HepG2 (cell line): ENCODE measurements at regions not wholly inside any gene's neighbourhood (a gene's known extent, or its start where the extent isn't known, plus 50 kb on each side); places are given as distances from the start of the nearest gene placed in this dataset.

Experiments
- ATAC-seq: fragments of 200-7000 bp; cut with Tn5 transposase; 3 replicates; pipeline ENCODE4 v1.9.1; 2020; ENCODE audit warnings: mild to moderate bottlenecking, moderate library complexity
- BruUV-seq: library from RNA; stranded (reverse); fragments of 400-500 nt; replicated peaks from 2 replicates; lab custom pipeline; 2021; lab: Mats Ljungman, UMichigan
- CTCF ChIA-PET: fragments of 300-600 bp; formaldehyde crosslinking; extraction: SDS; loops from one replicate; lab custom pipeline; 2021; ENCODE audit warnings: low total read pairs, inconsistent platforms, low intra/inter-chr PET ratio; lab: Yijun Ruan, JAX
- POLR2A ChIA-PET: fragments of 350-600 bp; sonication (Branson Sonifier 250); formaldehyde crosslinking; loops from one replicate; lab custom pipeline; 2020; ENCODE audit warnings: antibody characterized with exemption, inconsistent platforms; lab: Yijun Ruan, JAX
- DNase-seq: peaks from one replicate; pipeline ENCODE4 v3.0.0-alpha.2; 2015; ENCODE audit warnings: low spot score
- FAIRE-seq: peaks from 3 replicates; lab custom pipeline; 2011; peaks lifted over from hg19 to GRCh38; lab: Jason Lieb, UNC
- H2AFZ ChIP-seq: one replicate; pipeline ENCODE4 v1.6.1; 2011; ENCODE audit warnings: low read length, inconsistent platforms
- H3K27ac ChIP-seq: fragments of 300-600 bp; 3 replicates; pipeline ENCODE4 v1.8.0; 2011; ENCODE audit warnings: mixed run types, mild to moderate bottlenecking, mixed read lengths, low read length, inconsistent platforms; ENCODE audit not compliant: insufficient read depth; ENCODE audit errors: extremely low read length
- H3K27me3 ChIP-seq, 2 experiments: fragments of 200-600 bp in 1 of 2; 2 replicates in 1 of 2; 3 replicates in 1 of 2; pipeline versions ENCODE4 v1.6.0 to v1.8.0; 2011; ENCODE audit warnings: low read length in 2 of 2, mild to moderate bottlenecking in 2 of 2, moderate library complexity in 2 of 2, inconsistent platforms in 1 of 2; ENCODE audit not compliant: insufficient read depth in 2 of 2, control insufficient read depth in 1 of 2
- H3K36me3 ChIP-seq, 2 experiments: fragments of 200-600 bp in 1 of 2; replicated peaks in 1 of 2; 2 replicates in 1 of 2; 3 replicates in 1 of 2; pipeline versions ENCODE4 v1.5.1 to v1.8.0; 2011; ENCODE audit warnings: low read length in 2 of 2, inconsistent platforms in 1 of 2; ENCODE audit not compliant: insufficient read depth in 2 of 2, control insufficient read depth in 1 of 2
- H3K4me1 ChIP-seq: 2 replicates; pipeline ENCODE4 v1.5.1; 2012; ENCODE audit warnings: low read length, inconsistent platforms; ENCODE audit not compliant: insufficient read depth
- H3K4me2 ChIP-seq: 2 replicates; pipeline ENCODE4 v1.6.0; 2011; ENCODE audit warnings: low read depth, low read length, inconsistent platforms
- H3K4me3 ChIP-seq, 3 experiments: fragments of 200-600 bp in 1 of 3; sonication (generic), shearing (Covaris generic) in 1 of 3; replicated peaks in 1 of 3; 2 replicates each; pipeline ENCODE4 v1.5.1; 2011 to 2016; ENCODE audit warnings: low read length in 3 of 3, inconsistent platforms in 2 of 3, low read depth in 2 of 3, mild to moderate bottlenecking in 2 of 3, control low read depth in 1 of 3, mixed read lengths in 1 of 3; ENCODE audit not compliant: insufficient read depth in 1 of 3
- H3K79me2 ChIP-seq: one replicate; pipeline ENCODE4 v1.6.1; 2011; ENCODE audit warnings: low read length, inconsistent platforms; ENCODE audit not compliant: insufficient read depth
- H3K9ac ChIP-seq: 2 replicates; pipeline ENCODE4 v1.6.0; 2011; ENCODE audit warnings: mild to moderate bottlenecking, low read depth, low read length, inconsistent platforms; ENCODE audit not compliant: insufficient read depth
- H3K9me3 ChIP-seq: 2 replicates; pipeline ENCODE4 v1.5.1; 2012; ENCODE audit warnings: mild to moderate bottlenecking, low read length
- H4K20me1 ChIP-seq: 2 replicates; pipeline ENCODE4 v1.6.0; 2011; ENCODE audit warnings: inconsistent platforms, mild to moderate bottlenecking, low read length, moderate library complexity; ENCODE audit not compliant: insufficient read depth
- CEBPB ChIP-seq: IDR thresholded peaks from 2 replicates; pipeline ENCODE4 v1.6.1; 2011; ENCODE audit warnings: low read depth, low read length, improper control_type of control experiment, borderline replicate concordance
- CHCHD3 ChIP-seq: sonication (generic); formaldehyde crosslinking; IDR thresholded peaks from 2 replicates; pipeline ENCODE4 v1.8.0; 2022; ENCODE audit warnings: mild to moderate bottlenecking, missing genetic modification reagents, moderate library complexity
- ELF4 ChIP-seq: sonication (generic); formaldehyde crosslinking; IDR thresholded peaks from 2 replicates; pipeline ENCODE4 v1.5.0; 2020; ENCODE audit warnings: missing genetic modification reagents, mild to moderate bottlenecking, moderate library complexity, borderline replicate concordance
- GTF2F1 ChIP-seq: fragments of 150-350 bp; IDR thresholded peaks from 2 replicates; pipeline ENCODE4 v1.6.1; 2014; ENCODE audit warnings: low read length
- KDM3A ChIP-seq: IDR thresholded peaks from 2 replicates; pipeline ENCODE4 v1.6.1; 2018; ENCODE audit warnings: low read depth, missing compliant biosample characterization
- PAF1 ChIP-seq: IDR thresholded peaks from 2 replicates; pipeline ENCODE4 v1.6.1; 2016; ENCODE audit warnings: missing genetic modification reagents, missing compliant biosample characterization
- SNAI1 ChIP-seq: sonication (generic); formaldehyde crosslinking; IDR thresholded peaks from 2 replicates; pipeline ENCODE4 v1.5.0; 2020; ENCODE audit warnings: mild to moderate bottlenecking, missing genetic modification reagents, borderline replicate concordance
- SSRP1 ChIP-seq: IDR thresholded peaks from 2 replicates; pipeline ENCODE4 v1.6.1; 2016; ENCODE audit warnings: control low read depth
- STAG1 ChIP-seq: sonication (generic); formaldehyde crosslinking; IDR thresholded peaks from 2 replicates; pipeline ENCODE4 v1.4.0; 2020; ENCODE audit warnings: missing genetic modification reagents
- TARDBP ChIP-seq: sonication (generic); formaldehyde crosslinking; IDR thresholded peaks from 2 replicates; pipeline ENCODE4 v1.8.0; 2022; ENCODE audit warnings: mild to moderate bottlenecking, missing genetic modification reagents
- ZFY ChIP-seq: sonication (generic); formaldehyde crosslinking; IDR thresholded peaks from 2 replicates; pipeline ENCODE4 v1.4.0; 2020; ENCODE audit warnings: missing genetic modification reagents
- ZFYVE20 ChIP-seq: sonication (generic); formaldehyde crosslinking; IDR thresholded peaks from 2 replicates; pipeline ENCODE4 v1.8.0; 2023; ENCODE audit warnings: low read depth, mild to moderate bottlenecking, moderate library complexity, missing genetic modification reagents, borderline replicate concordance
- ZNF703 ChIP-seq: sonication (generic); formaldehyde crosslinking; IDR thresholded peaks from 2 replicates; pipeline ENCODE4 v1.5.1; 2020; ENCODE audit warnings: missing genetic modification reagents, mild to moderate bottlenecking, moderate library complexity, borderline replicate concordance
- ZNF768 ChIP-seq: sonication (generic); formaldehyde crosslinking; IDR thresholded peaks from 2 replicates; pipeline ENCODE4 v1.4.0; 2020; ENCODE audit warnings: missing genetic modification reagents
- ZNF777 ChIP-seq: sonication (generic); formaldehyde crosslinking; IDR thresholded peaks from 2 replicates; pipeline ENCODE4 v1.4.0; 2020; ENCODE audit warnings: missing genetic modification reagents
- ZNF788 ChIP-seq: sonication (generic); formaldehyde crosslinking; IDR thresholded peaks from 2 replicates; pipeline ENCODE4 v1.5.0; 2020; ENCODE audit warnings: mild to moderate bottlenecking, missing genetic modification reagents, borderline replicate concordance
- ZSCAN29 ChIP-seq: sonication (generic); formaldehyde crosslinking; conservative IDR thresholded peaks from 2 replicates; pipeline ENCODE4 v1.4.0; 2020; ENCODE audit warnings: mild to moderate bottlenecking, missing genetic modification reagents
- WGBS: methylation state at CpG from one replicate; pipeline ENCODE4 v1.1.6; 2017; ENCODE audit warnings: low lambda C conversion rate; 5-methylcytosine and 5-hydroxymethylcytosine counted together
- in situ Hi-C: cut with HindIII; loops from 2 replicates; pipeline ENCODE4 v1.10.0; 2017; ENCODE audit warnings: low pct_unique_long_range_greater_than_20kb; ENCODE audit not compliant: extremely low pct_ligation_motif_present
- intact Hi-C: fragments of 100-400 bp; cut with micrococcal nuclease; formaldehyde crosslinking; loops from one replicate; pipeline ENCODE4 v1.10.0; 2022; ENCODE audit not compliant: unreplicated experiment
- TF ChIP-seq, protein P1 (sequence below): sonication (generic); formaldehyde crosslinking; IDR thresholded peaks from 2 replicates; pipeline ENCODE4 v1.4.0; 2020; ENCODE audit warnings: mild to moderate bottlenecking, missing genetic modification reagents
- TF ChIP-seq, protein P2 (sequence below): sonication (generic); formaldehyde crosslinking; IDR thresholded peaks from 2 replicates; pipeline ENCODE4 v1.5.0; 2020; ENCODE audit warnings: mild to moderate bottlenecking, missing genetic modification reagents
- TF ChIP-seq, protein P3 (sequence below): sonication (generic); formaldehyde crosslinking; IDR thresholded peaks from 2 replicates; pipeline ENCODE4 v1.4.0; 2020; ENCODE audit warnings: mild to moderate bottlenecking, missing genetic modification reagents

- Histone ChIP-seq H3K4me2 (no peak overlapping the region), H3K9ac (no peak overlapping the region), H3K9me3 (no peaks in the 10 kb centered on the region), H3K27ac (no peak overlapping the region), H3K4me1 (no peaks in the 10 kb centered on the region), H3K27me3 (no peaks in the 10 kb centered on the region), H3K4me3 (no peak overlapping the region), H3K36me3 (no peaks in the 10 kb centered on the region), H2AFZ (no peak overlapping the region), H4K20me1 (no peaks in the 10 kb centered on the region), H3K79me2 (no peaks in the 10 kb centered on the region)
- CTCF ChIA-PET = interaction anchor here (1.1 to 1.3 kb wide), 2 partner anchors 801 to 1662 kb away, joined by 3 read pairs; no protein-coding TSS in a partner anchor
- DNase-seq (peak; percentile 11), ATAC-seq (peak; percentile 77), FAIRE-seq (peak; percentile 76)
- BruUV-seq = no TSS peak
- intact Hi-C loops = loop anchor here (2.0 to 5.0 kb wide), 2 partner anchors 651 to 1661 kb away; no protein-coding TSS in a partner anchor
- in situ Hi-C loops = no loop called here
- 10% methylated on average over 11 of the region's 11 CpGs for WGBS
- POLR2A ChIA-PET = no interaction called here
- TF ChIP-seq ZSCAN29 (CRISPR knock-in tag) = no peak
- no peak for TF ChIP-seq ZNF768 (CRISPR knock-in tag)
- TF ChIP-seq ZNF703 (CRISPR knock-in tag) = no peak
- TF ChIP-seq CHCHD3 (CRISPR knock-in tag) = no peak
- no peak for TF ChIP-seq SNAI1
- TF ChIP-seq, protein P1, sequence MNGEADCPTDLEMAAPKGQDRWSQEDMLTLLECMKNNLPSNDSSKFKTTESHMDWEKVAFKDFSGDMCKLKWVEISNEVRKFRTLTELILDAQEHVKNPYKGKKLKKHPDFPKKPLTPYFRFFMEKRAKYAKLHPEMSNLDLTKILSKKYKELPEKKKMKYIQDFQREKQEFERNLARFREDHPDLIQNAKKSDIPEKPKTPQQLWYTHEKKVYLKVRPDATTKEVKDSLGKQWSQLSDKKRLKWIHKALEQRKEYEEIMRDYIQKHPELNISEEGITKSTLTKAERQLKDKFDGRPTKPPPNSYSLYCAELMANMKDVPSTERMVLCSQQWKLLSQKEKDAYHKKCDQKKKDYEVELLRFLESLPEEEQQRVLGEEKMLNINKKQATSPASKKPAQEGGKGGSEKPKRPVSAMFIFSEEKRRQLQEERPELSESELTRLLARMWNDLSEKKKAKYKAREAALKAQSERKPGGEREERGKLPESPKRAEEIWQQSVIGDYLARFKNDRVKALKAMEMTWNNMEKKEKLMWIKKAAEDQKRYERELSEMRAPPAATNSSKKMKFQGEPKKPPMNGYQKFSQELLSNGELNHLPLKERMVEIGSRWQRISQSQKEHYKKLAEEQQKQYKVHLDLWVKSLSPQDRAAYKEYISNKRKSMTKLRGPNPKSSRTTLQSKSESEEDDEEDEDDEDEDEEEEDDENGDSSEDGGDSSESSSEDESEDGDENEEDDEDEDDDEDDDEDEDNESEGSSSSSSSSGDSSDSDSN (CRISPR knock-in tag) = no peak
- TF ChIP-seq STAG1 (CRISPR knock-in tag) = peak; percentile 75
- TF ChIP-seq ELF4 (CRISPR knock-in tag) = no peak
- TF ChIP-seq ZFY (CRISPR knock-in tag) = no peak
- TF ChIP-seq, protein P2, sequence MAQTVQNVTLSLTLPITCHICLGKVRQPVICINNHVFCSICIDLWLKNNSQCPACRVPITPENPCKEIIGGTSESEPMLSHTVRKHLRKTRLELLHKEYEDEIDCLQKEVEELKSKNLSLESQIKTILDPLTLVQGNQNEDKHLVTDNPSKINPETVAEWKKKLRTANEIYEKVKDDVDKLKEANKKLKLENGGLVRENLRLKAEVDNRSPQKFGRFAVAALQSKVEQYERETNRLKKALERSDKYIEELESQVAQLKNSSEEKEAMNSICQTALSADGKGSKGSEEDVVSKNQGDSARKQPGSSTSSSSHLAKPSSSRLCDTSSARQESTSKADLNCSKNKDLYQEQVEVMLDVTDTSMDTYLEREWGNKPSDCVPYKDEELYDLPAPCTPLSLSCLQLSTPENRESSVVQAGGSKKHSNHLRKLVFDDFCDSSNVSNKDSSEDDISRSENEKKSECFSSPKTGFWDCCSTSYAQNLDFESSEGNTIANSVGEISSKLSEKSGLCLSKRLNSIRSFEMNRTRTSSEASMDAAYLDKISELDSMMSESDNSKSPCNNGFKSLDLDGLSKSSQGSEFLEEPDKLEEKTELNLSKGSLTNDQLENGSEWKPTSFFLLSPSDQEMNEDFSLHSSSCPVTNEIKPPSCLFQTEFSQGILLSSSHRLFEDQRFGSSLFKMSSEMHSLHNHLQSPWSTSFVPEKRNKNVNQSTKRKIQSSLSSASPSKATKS = no peak
- no peak for TF ChIP-seq PAF1
- no peak for TF ChIP-seq ZNF777
- TF ChIP-seq GTF2F1 = no peak
- TF ChIP-seq TARDBP (CRISPR knock-in tag) = no peak
- no peak for TF ChIP-seq ZNF788 (CRISPR knock-in tag)
- TF ChIP-seq ZFYVE20 = no peak
- no peak for TF ChIP-seq SSRP1 (CRISPR knock-in tag)
- TF ChIP-seq, protein P3, sequence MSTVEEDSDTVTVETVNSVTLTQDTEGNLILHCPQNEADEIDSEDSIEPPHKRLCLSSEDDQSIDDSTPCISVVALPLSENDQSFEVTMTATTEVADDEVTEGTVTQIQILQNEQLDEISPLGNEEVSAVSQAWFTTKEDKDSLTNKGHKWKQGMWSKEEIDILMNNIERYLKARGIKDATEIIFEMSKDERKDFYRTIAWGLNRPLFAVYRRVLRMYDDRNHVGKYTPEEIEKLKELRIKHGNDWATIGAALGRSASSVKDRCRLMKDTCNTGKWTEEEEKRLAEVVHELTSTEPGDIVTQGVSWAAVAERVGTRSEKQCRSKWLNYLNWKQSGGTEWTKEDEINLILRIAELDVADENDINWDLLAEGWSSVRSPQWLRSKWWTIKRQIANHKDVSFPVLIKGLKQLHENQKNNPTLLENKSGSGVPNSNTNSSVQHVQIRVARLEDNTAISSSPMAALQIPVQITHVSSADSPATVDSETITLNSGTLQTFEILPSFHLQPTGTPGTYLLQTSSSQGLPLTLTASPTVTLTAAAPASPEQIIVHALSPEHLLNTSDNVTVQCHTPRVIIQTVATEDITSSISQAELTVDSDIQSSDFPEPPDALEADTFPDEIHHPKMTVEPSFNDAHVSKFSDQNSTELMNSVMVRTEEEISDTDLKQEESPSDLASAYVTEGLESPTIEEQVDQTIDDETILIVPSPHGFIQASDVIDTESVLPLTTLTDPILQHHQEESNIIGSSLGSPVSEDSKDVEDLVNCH (CRISPR knock-in tag) = no peak
- TF ChIP-seq CEBPB = no peak
- TF ChIP-seq KDM3A (CRISPR knock-in tag) = no peak
Observed at GRCh38 chr10:53601260-53601875, 828.8 kb upstream of the MBL2 start.
